GM18870 (cell line): ENCODE measurements at regions not wholly inside any gene's neighbourhood (a gene's known extent, or its start where the extent isn't known, plus 50 kb on each side); places are given as distances from the start of the nearest gene placed in this dataset.
A peak's percentile ranks its signal among the peaks of the same experiment; 100 is the strongest.
"Not testable (repeated sequence)": the region's sequence is repeated elsewhere in the genome, so short reads cannot be mapped to it uniquely, and the experiment has no call there.

Experiments used
- ATAC-seq: cut with Tn5 transposase; IDR thresholded peaks from one replicate; pipeline ENCODE4 v1.9.1; 2021; ENCODE audit warnings: moderate library complexity; ENCODE audit not compliant: unreplicated experiment

- no peak for ATAC-seq
Observed at GRCh38 chr5:98517560-98518366, 255.7 kb upstream of the RGMB start.

- ATAC-seq, result no peak
Observed at GRCh38 chr5:98518754-98519153, 254.7 kb upstream of the RGMB start.

GRCh38 chr5:98519571-98519970, 253.9 kb upstream of the RGMB start:
- ATAC-seq, result no peak

- no peak for ATAC-seq
Observed at GRCh38 chr5:98521821-98522220, 251.6 kb upstream of the RGMB start.

GRCh38 chr5:98524773-98525172, 248.7 kb upstream of the RGMB start:
- no peak for ATAC-seq

GRCh38 chr5:98527846-98528245, 245.6 kb upstream of the RGMB start:
- ATAC-seq, result no peak

GRCh38 chr5:98529321-98529720, 244.1 kb upstream of the RGMB start:
- ATAC-seq, result no peak

GRCh38 chr5:98530224-98530623, 243.2 kb upstream of the RGMB start:
- ATAC-seq, result no peak

GRCh38 chr5:98535901-98536300, 237.6 kb upstream of the RGMB start:
- no peak for ATAC-seq

GRCh38 chr5:98540056-98540455, 233.4 kb upstream of the RGMB start:
- no peak for ATAC-seq

- ATAC-seq, result no peak
Observed at GRCh38 chr5:98541641-98542040, 231.8 kb upstream of the RGMB start.

- peak; percentile 74 for ATAC-seq
Observed at GRCh38 chr5:98543490-98543889, 230.0 kb upstream of the RGMB start.

GRCh38 chr5:98546924-98547323, 226.5 kb upstream of the RGMB start:
- ATAC-seq, result not testable (repeated sequence)

- ATAC-seq, result no peak
Observed at GRCh38 chr5:98556712-98557111, 216.8 kb upstream of the RGMB start.

- no peak for ATAC-seq
Observed at GRCh38 chr5:98557916-98558315, 215.5 kb upstream of the RGMB start.

GRCh38 chr5:98563885-98564653, 209.4 kb upstream of the RGMB start:
- ATAC-seq, result no peak

- no peak for ATAC-seq
Observed at GRCh38 chr5:98564836-98565235, 208.6 kb upstream of the RGMB start.

- no peak for ATAC-seq
Observed at GRCh38 chr5:98568336-98568735, 205.1 kb upstream of the RGMB start.

GRCh38 chr5:98569288-98569687, 204.2 kb upstream of the RGMB start:
- ATAC-seq, result no peak

GRCh38 chr5:98570010-98570409, 203.5 kb upstream of the RGMB start:
- no peak for ATAC-seq

GRCh38 chr5:98570661-98571191, 202.7 kb upstream of the RGMB start:
- ATAC-seq, result no peak

GRCh38 chr5:98573834-98574320, 199.6 kb upstream of the RGMB start:
- ATAC-seq, result no peak
